Activated naive CD4-positive, alpha-beta T cell (primary cell): ENCODE measurements at regions not wholly inside any gene's neighbourhood (a gene's known extent, or its start where the extent isn't known, plus 50 kb on each side); places are given as distances from the start of the nearest gene placed in this dataset.

Experiments used
- DNase-seq, 4 experiments: peaks; one replicate each; lab custom pipeline; 2025; lab: John Stamatoyannopoulos, UW

- no peak for DNase-seq
Observed at GRCh38 chr6:141677598-141678211, 455.0 kb upstream of the GJE1 start.

- DNase-seq = no peak
Observed at GRCh38 chr6:141675957-141676356, 456.8 kb upstream of the GJE1 start.

GRCh38 chr6:141669141-141669540 lies 463.6 kb upstream of the GJE1 start:
- no peak for DNase-seq

GRCh38 chr6:141667580-141668309 lies 465.0 kb upstream of the GJE1 start:
- DNase-seq = no peak

- no peak for DNase-seq
Observed at GRCh38 chr6:141666187-141666586, 466.5 kb upstream of the GJE1 start.

GRCh38 chr6:141664744-141665143 lies 468.0 kb upstream of the GJE1 start:
- DNase-seq = no peak

- DNase-seq = no peak
Observed at GRCh38 chr6:141659582-141659981, 473.1 kb upstream of the GJE1 start.

- DNase-seq = no peak
Observed at GRCh38 chr6:141658696-141659095, 474.0 kb upstream of the GJE1 start.

GRCh38 chr6:141657812-141658211 lies 474.9 kb upstream of the GJE1 start:
- DNase-seq = no peak

- DNase-seq = no peak
Observed at GRCh38 chr6:141653590-141653989, 479.1 kb upstream of the GJE1 start.

- DNase-seq = no peak
Observed at GRCh38 chr6:141641951-141642350, 490.8 kb upstream of the GJE1 start.

GRCh38 chr6:141641406-141641805 lies 491.3 kb upstream of the GJE1 start:
- no peak for DNase-seq

- no peak for DNase-seq
Observed at GRCh38 chr6:141635621-141636020, 497.1 kb upstream of the GJE1 start.

GRCh38 chr6:141634269-141634668 lies 498.5 kb upstream of the GJE1 start:
- no peak for DNase-seq

GRCh38 chr6:141624301-141624700 lies 508.4 kb upstream of the GJE1 start:
- DNase-seq = no peak

- no peak for DNase-seq
Observed at GRCh38 chr6:141618180-141618581, 514.5 kb upstream of the GJE1 start.

- no peak for DNase-seq
Observed at GRCh38 chr6:141610741-141611140, 522.0 kb upstream of the GJE1 start.

- DNase-seq = no peak
Observed at GRCh38 chr6:141607956-141608355, 524.8 kb upstream of the GJE1 start.

- no peak for DNase-seq
Observed at GRCh38 chr6:141598487-141598886, 534.2 kb upstream of the GJE1 start.

- no peak for DNase-seq
Observed at GRCh38 chr6:141594874-141595273, 537.9 kb upstream of the GJE1 start.

GRCh38 chr6:141593311-141593710 lies 539.4 kb upstream of the GJE1 start:
- DNase-seq = no peak

- no peak for DNase-seq
Observed at GRCh38 chr6:141587482-141588266, 545.1 kb upstream of the GJE1 start.

GRCh38 chr6:141580988-141581552 lies 551.7 kb upstream of the GJE1 start:
- DNase-seq = no peak
